HG03066 (cell line): ENCODE measurements at regions not wholly inside any gene's neighbourhood (a gene's known extent, or its start where the extent isn't known, plus 50 kb on each side); places are given as distances from the start of the nearest gene placed in this dataset.
"Not testable (repeated sequence)": the region's sequence is repeated elsewhere in the genome, so short reads cannot be mapped to it uniquely, and the experiment has no call there.

Source experiments
- ATAC-seq: cut with Tn5 transposase; IDR thresholded peaks from one replicate; pipeline ENCODE4 v1.9.1; 2021; ENCODE audit warnings: low read depth; ENCODE audit not compliant: unreplicated experiment

- no peak for ATAC-seq
These were observed 61.9 kb upstream of the ADGRL2 start for GRCh38 chr1:81738875-81739274.

GRCh38 chr1:81733480-81733879, 67.3 kb upstream of the ADGRL2 start:
- no peak for ATAC-seq

- no peak for ATAC-seq
These were observed 68.7 kb upstream of the ADGRL2 start for GRCh38 chr1:81731989-81732388.

- no peak for ATAC-seq
These were observed 69.9 kb upstream of the ADGRL2 start for GRCh38 chr1:81730881-81731280.

- not testable (repeated sequence) for ATAC-seq
These were observed 70.4 kb upstream of the ADGRL2 start for GRCh38 chr1:81730299-81730698.

GRCh38 chr1:81729818-81730217, 70.9 kb upstream of the ADGRL2 start:
- ATAC-seq: no peak

GRCh38 chr1:81729239-81729638, 71.5 kb upstream of the ADGRL2 start:
- no peak for ATAC-seq

- ATAC-seq: no peak
These were observed 74.9 kb upstream of the ADGRL2 start for GRCh38 chr1:81725823-81726222.

GRCh38 chr1:81722631-81723328, 78.0 kb upstream of the ADGRL2 start:
- not testable (repeated sequence) for ATAC-seq

GRCh38 chr1:81720256-81720655, 80.5 kb upstream of the ADGRL2 start:
- ATAC-seq: not testable (repeated sequence)

- ATAC-seq: no peak
These were observed 83.5 kb upstream of the ADGRL2 start for GRCh38 chr1:81717230-81717629.

GRCh38 chr1:81715391-81715790, 85.3 kb upstream of the ADGRL2 start:
- no peak for ATAC-seq

GRCh38 chr1:81714636-81715035, 86.1 kb upstream of the ADGRL2 start:
- no peak for ATAC-seq

- no peak for ATAC-seq
These were observed 88.3 kb upstream of the ADGRL2 start for GRCh38 chr1:81712425-81712824.

- ATAC-seq: no peak
These were observed 89.9 kb upstream of the ADGRL2 start for GRCh38 chr1:81710857-81711256.

- ATAC-seq: no peak
These were observed 92.5 kb upstream of the ADGRL2 start for GRCh38 chr1:81708250-81708649.

GRCh38 chr1:81706650-81707435, 93.9 kb upstream of the ADGRL2 start:
- no peak for ATAC-seq

- no peak for ATAC-seq
These were observed 96.8 kb upstream of the ADGRL2 start for GRCh38 chr1:81703756-81704463.

- no peak for ATAC-seq
These were observed 97.4 kb upstream of the ADGRL2 start for GRCh38 chr1:81703391-81703755.

- ATAC-seq: no peak
These were observed 97.8 kb upstream of the ADGRL2 start for GRCh38 chr1:81702903-81703302.

- ATAC-seq: no peak
These were observed 98.5 kb upstream of the ADGRL2 start for GRCh38 chr1:81702079-81702715.
